Astrocyte (in vitro differentiated cells and primary cell): ENCODE measurements at regions not wholly inside any gene's neighbourhood (a gene's known extent, or its start where the extent isn't known, plus 50 kb on each side); places are given as distances from the start of the nearest gene placed in this dataset.

ENCODE experiments used
- DNase-seq: peaks from one replicate; pipeline ENCODE4 v3.0.0-alpha.2; 2010; ENCODE audit warnings: low read depth
- FAIRE-seq: peaks from 2 replicates; lab custom pipeline; 2011; peaks lifted over from hg19 to GRCh38; lab: Jason Lieb, UNC
- H2AFZ ChIP-seq: 2 replicates; pipeline ENCODE4 v1.6.0; 2012; ENCODE audit warnings: low read depth, low read length, inconsistent platforms
- H3K27ac ChIP-seq: 2 replicates; pipeline ENCODE4 v1.5.1; 2011; ENCODE audit warnings: low read depth, low read length, inconsistent platforms
- H3K27me3 ChIP-seq: 2 replicates; pipeline ENCODE4 v1.6.0; 2011; ENCODE audit warnings: low read length, inconsistent platforms; ENCODE audit not compliant: insufficient read depth
- H3K36me3 ChIP-seq: 2 replicates; pipeline ENCODE4 v1.5.1; 2011; ENCODE audit warnings: low read length, inconsistent platforms; ENCODE audit not compliant: insufficient read depth
- H3K4me1 ChIP-seq: 2 replicates; pipeline ENCODE4 v1.5.1; 2011; ENCODE audit warnings: low read length, inconsistent platforms; ENCODE audit not compliant: insufficient read depth
- H3K4me2 ChIP-seq: 2 replicates; pipeline ENCODE4 v1.6.0; 2012; ENCODE audit warnings: low read length, inconsistent platforms
- H3K4me3 ChIP-seq: 2 replicates; pipeline ENCODE4 v1.5.1; 2011; ENCODE audit warnings: low read depth, mild to moderate bottlenecking, low read length, inconsistent platforms; ENCODE audit not compliant: insufficient read depth
- H3K79me2 ChIP-seq: 2 replicates; pipeline ENCODE4 v1.6.0; 2012; ENCODE audit warnings: mild to moderate bottlenecking, low read length, inconsistent platforms; ENCODE audit not compliant: insufficient read depth
- H3K9ac ChIP-seq: 2 replicates; pipeline ENCODE4 v1.6.0; 2012; ENCODE audit warnings: mild to moderate bottlenecking, low read length, inconsistent platforms
- H3K9me3 ChIP-seq: 2 replicates; pipeline ENCODE4 v1.5.1; 2012; ENCODE audit warnings: low read depth, mild to moderate bottlenecking, low read length, inconsistent platforms; ENCODE audit not compliant: insufficient read depth
- H4K20me1 ChIP-seq: 2 replicates; pipeline ENCODE4 v1.6.0; 2012; ENCODE audit warnings: low read length, inconsistent platforms; ENCODE audit not compliant: insufficient read depth
- H3K27ac Mint-ChIP-seq: one replicate; pipeline ENCODE4 v1.8.0; 2021; ENCODE audit warnings: mild to moderate bottlenecking, mixed read lengths; ENCODE audit not compliant: unreplicated experiment
- H3K27me3 Mint-ChIP-seq: one replicate; pipeline ENCODE4 v1.8.0; 2021; ENCODE audit warnings: low read depth, mixed read lengths; ENCODE audit not compliant: unreplicated experiment
- H3K36me3 Mint-ChIP-seq: one replicate; pipeline ENCODE4 v1.8.0; 2021; ENCODE audit warnings: low read depth, mixed read lengths; ENCODE audit not compliant: unreplicated experiment
- H3K4me1 Mint-ChIP-seq: one replicate; pipeline ENCODE4 v1.8.0; 2021; ENCODE audit warnings: low read depth, mixed read lengths; ENCODE audit not compliant: unreplicated experiment
- H3K4me3 Mint-ChIP-seq: one replicate; pipeline ENCODE4 v1.8.0; 2021; ENCODE audit warnings: mild to moderate bottlenecking, moderate library complexity, mixed read lengths; ENCODE audit not compliant: unreplicated experiment
- H3K9me3 Mint-ChIP-seq: one replicate; pipeline ENCODE4 v1.8.0; 2021; ENCODE audit warnings: mild to moderate bottlenecking, mixed read lengths; ENCODE audit not compliant: unreplicated experiment
- CTCF ChIP-seq: IDR thresholded peaks from 2 replicates; pipeline ENCODE4 v1.5.1; 2011; ENCODE audit warnings: low read depth, mild to moderate bottlenecking, inconsistent platforms, low read length, moderate library complexity; ENCODE audit not compliant: insufficient read depth
- EZH2 ChIP-seq: IDR thresholded peaks from 2 replicates; pipeline ENCODE4 v1.6.1; 2012; ENCODE audit warnings: mild to moderate bottlenecking, low read length, inconsistent platforms; ENCODE audit not compliant: insufficient read depth

- Histone ChIP-seq H3K9ac (no peak overlapping the region), H2AFZ (no peak overlapping the region), H3K27ac (no peak overlapping the region), H3K4me1 (no peaks in the 10 kb centered on the region), H4K20me1 (no peaks in the 10 kb centered on the region), H3K4me2 (no peak overlapping the region), H3K4me3 (no peak overlapping the region), H3K36me3 (no peaks in the 10 kb centered on the region), H3K9me3 (no peaks in the 10 kb centered on the region), H3K27me3 (no peaks in the 10 kb centered on the region), H3K79me2 (no peaks in the 10 kb centered on the region)
- no peaks in the 10 kb centered on the region for H3K9me3 Mint-ChIP-seq
- FAIRE-seq, result peak; percentile 70
- no peaks in the 10 kb centered on the region for H3K27me3 Mint-ChIP-seq
- H3K27ac Mint-ChIP-seq, result no peak overlapping the region
- H3K4me1 Mint-ChIP-seq, result no peaks in the 10 kb centered on the region
- no peaks in the 10 kb centered on the region for H3K36me3 Mint-ChIP-seq
- TF ChIP-seq EZH2, result no peak
- no peak for TF ChIP-seq CTCF
- DNase-seq, result no peak
- H3K4me3 Mint-ChIP-seq, result no peak overlapping the region
Observed at GRCh38 chrX:23251043-23251442, 83.6 kb upstream of the PTCHD1 start.

GRCh38 chrX:23263892-23264291 is 70.8 kb upstream of the PTCHD1 start:
- Histone ChIP-seq H3K27ac (no peak overlapping the region), H3K4me1 (no peaks in the 10 kb centered on the region), H4K20me1 (no peaks in the 10 kb centered on the region), H3K79me2 (no peaks in the 10 kb centered on the region), H3K9me3 (no peaks in the 10 kb centered on the region), H3K36me3 (no peaks in the 10 kb centered on the region), H3K4me2 (no peak overlapping the region), H3K9ac (no peak overlapping the region), H3K4me3 (no peak overlapping the region), H2AFZ (no peak overlapping the region), H3K27me3 (no peaks in the 10 kb centered on the region)
- TF ChIP-seq CTCF (no peak), EZH2 (no peak)
- DNase-seq (no peak), FAIRE-seq (peak; percentile 47)
- H3K4me1 Mint-ChIP-seq, result no peaks in the 10 kb centered on the region
- no peak overlapping the region for H3K27ac Mint-ChIP-seq
- peaks cover 2% of the 10 kb centered on the region for H3K9me3 Mint-ChIP-seq
- H3K36me3 Mint-ChIP-seq, result no peaks in the 10 kb centered on the region
- H3K27me3 Mint-ChIP-seq, result no peaks in the 10 kb centered on the region
- no peak overlapping the region for H3K4me3 Mint-ChIP-seq

- no peaks in the 10 kb centered on the region for H3K36me3 Mint-ChIP-seq
- no peak overlapping the region for H3K4me3 ChIP-seq
- no peaks in the 10 kb centered on the region for H3K4me1 ChIP-seq
- no peak overlapping the region for H2AFZ ChIP-seq
- H3K27me3 ChIP-seq, result no peaks in the 10 kb centered on the region
- H3K9me3 ChIP-seq, result no peaks in the 10 kb centered on the region
- DNase-seq, result no peak
- no peaks in the 10 kb centered on the region for H3K36me3 ChIP-seq
- no peak overlapping the region for H3K27ac ChIP-seq
- no peaks in the 10 kb centered on the region for H3K27me3 Mint-ChIP-seq
- no peaks in the 10 kb centered on the region for H3K4me1 Mint-ChIP-seq
- H4K20me1 ChIP-seq, result no peaks in the 10 kb centered on the region
- H3K9me3 Mint-ChIP-seq, result no peaks in the 10 kb centered on the region
- no peaks in the 10 kb centered on the region for H3K79me2 ChIP-seq
- H3K4me2 ChIP-seq, result no peak overlapping the region
- H3K27ac Mint-ChIP-seq, result no peak overlapping the region
- TF ChIP-seq EZH2 (no peak), CTCF (no peak)
- FAIRE-seq, result peak; percentile 80
- H3K9ac ChIP-seq, result no peak overlapping the region
- no peak overlapping the region for H3K4me3 Mint-ChIP-seq
Observed at GRCh38 chrX:23269923-23270322, 64.7 kb upstream of the PTCHD1 start.
